AG04450 (cell line): ENCODE measurements at regions not wholly inside any gene's neighbourhood (a gene's known extent, or its start where the extent isn't known, plus 50 kb on each side); places are given as distances from the start of the nearest gene placed in this dataset.

ENCODE experiments used
- CTCF ChIA-PET: fragments of 300-600, 350-600 bp; formaldehyde crosslinking; extraction: SDS; loops from one replicate; lab custom pipeline; 2022; ENCODE audit warnings: antibody characterized with exemption, inconsistent platforms; lab: Charles Lee
- POLR2A ChIA-PET: fragments of 350-600 bp; formaldehyde crosslinking; extraction: SDS; loops from one replicate; lab custom pipeline; 2021; ENCODE audit warnings: antibody characterized with exemption, inconsistent platforms; lab: Yijun Ruan, JAX
- DNase-seq: peaks from one replicate; pipeline ENCODE4 v3.0.0-alpha.2; 2011; ENCODE audit warnings: low read depth, low spot score
- H3K27ac ChIP-seq: one replicate; pipeline ENCODE4 v1.5.1; 2012; ENCODE audit warnings: low read depth, low read length, control low read depth
- H3K27me3 ChIP-seq: one replicate; pipeline ENCODE4 v1.6.0; 2012; ENCODE audit warnings: low read length; ENCODE audit not compliant: control insufficient read depth, insufficient read depth
- H3K4me3 ChIP-seq: 2 replicates; pipeline ENCODE4 v1.5.1; 2011; ENCODE audit warnings: mild to moderate bottlenecking, low read depth, low read length, control low read depth
- H3K9me3 ChIP-seq: 2 replicates; pipeline ENCODE4 v1.5.1; 2012; ENCODE audit warnings: low read length; ENCODE audit not compliant: control insufficient read depth, insufficient read depth
- CTCF ChIP-seq: IDR thresholded peaks from 2 replicates; pipeline ENCODE4 v1.5.1; 2011; ENCODE audit warnings: low read depth, low read length, control low read depth, inconsistent platforms

- POLR2A ChIA-PET, result interaction anchor here (0.6 to 2.5 kb wide), 12 partner anchors 9 to 161 kb away, joined by 3 to 10 read pairs (median 4); no protein-coding TSS in a partner anchor
- H3K27me3 ChIP-seq, result no peaks in the 10 kb centered on the region
- no peaks in the 10 kb centered on the region for H3K9me3 ChIP-seq
- peak overlapping the region; percentile 81 for H3K27ac ChIP-seq
- no peak for DNase-seq
- H3K4me3 ChIP-seq, result no peak overlapping the region
- CTCF ChIA-PET, result interaction anchor here (0.6 to 1.7 kb wide), 5 partner anchors 31 to 247 kb away, joined by 3 to 6 read pairs (median 4); no protein-coding TSS in a partner anchor
- no peak for TF ChIP-seq CTCF
Measured at GRCh38 chr2:237254369-237254861, 159.5 kb downstream of the COL6A3 start.

GRCh38 chr2:237254911-237255578, 158.9 kb downstream of the COL6A3 start:
- H3K9me3 ChIP-seq, result no peaks in the 10 kb centered on the region
- H3K4me3 ChIP-seq, result no peak overlapping the region
- POLR2A ChIA-PET, result interaction anchor here (0.6 to 3.6 kb wide), 11 partner anchors 10 to 97 kb away, joined by 3 to 21 read pairs (median 4); no protein-coding TSS in a partner anchor
- CTCF ChIA-PET, result interaction anchor here (0.9 to 1.7 kb wide), 4 partner anchors 31 to 220 kb away, joined by 3 to 6 read pairs (median 4); no protein-coding TSS in a partner anchor
- TF ChIP-seq CTCF, result no peak
- DNase-seq, result no peak
- no peaks in the 10 kb centered on the region for H3K27me3 ChIP-seq
- peak overlapping the region; percentile 98 for H3K27ac ChIP-seq

DNA sequence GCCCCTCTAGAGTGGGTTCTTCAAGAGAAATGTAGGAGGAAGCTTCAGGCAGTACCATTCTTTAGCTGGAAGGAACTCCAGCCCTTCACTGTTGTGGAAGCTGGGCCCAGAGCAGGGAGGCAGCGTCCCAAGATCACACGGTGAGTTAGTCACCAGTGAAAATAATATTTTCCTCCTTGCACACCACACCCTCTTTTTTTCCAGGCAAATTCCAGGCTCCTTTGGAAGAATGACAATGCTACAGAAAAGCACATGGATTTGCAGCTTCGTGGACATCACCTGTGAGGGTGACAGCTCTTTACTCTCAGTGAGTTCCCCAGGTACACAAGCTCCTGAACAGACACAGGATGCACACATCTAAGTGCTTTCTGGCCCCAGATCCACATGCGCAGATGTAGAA, 157.1 kb downstream of the COL6A3 start:
- Histone ChIP-seq H3K9me3 (no peaks in the 10 kb centered on the region), H3K27ac (peak overlapping the region; percentile 98), H3K4me3 (no peak overlapping the region), H3K27me3 (no peaks in the 10 kb centered on the region)
- CTCF ChIA-PET, result interaction anchor here (1.2 to 1.6 kb wide), 4 partner anchors 58 to 92 kb away, joined by 3 to 7 read pairs (median 4); no protein-coding TSS in a partner anchor
- no peak for TF ChIP-seq CTCF
- POLR2A ChIA-PET, result interaction anchor here (0.7 to 3.7 kb wide), 13 partner anchors 12 to 153 kb away, joined by 3 to 21 read pairs (median 6); no protein-coding TSS in a partner anchor
- DNase-seq, result no peak

DNA sequence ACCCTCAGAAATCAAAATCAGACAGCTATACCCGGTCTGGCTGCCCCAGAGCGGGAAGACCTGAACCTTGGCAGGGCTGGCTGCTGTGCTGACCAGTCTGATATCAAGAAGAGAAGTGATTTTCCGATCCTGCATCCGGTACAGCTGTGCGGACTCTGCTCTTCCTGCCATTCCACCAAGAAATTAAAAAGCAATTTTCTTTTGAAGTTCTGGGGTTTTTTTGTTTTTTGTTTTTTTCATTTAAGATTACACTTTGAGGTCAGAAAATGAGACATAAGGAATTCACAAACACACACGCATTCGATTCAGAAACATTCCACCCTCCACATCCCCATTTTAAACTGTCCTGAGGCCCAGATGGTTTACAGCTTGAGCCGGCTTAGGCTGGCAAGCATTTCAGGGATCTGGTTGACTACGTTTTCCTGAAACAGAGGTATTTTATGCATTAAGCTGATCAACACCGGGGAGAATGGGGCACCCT, 156.5 kb downstream of the COL6A3 start:
- Histone ChIP-seq H3K27ac (peak overlapping the region; percentile 98), H3K9me3 (no peaks in the 10 kb centered on the region), H3K27me3 (no peaks in the 10 kb centered on the region), H3K4me3 (peak overlapping the region; percentile 14)
- no peak for TF ChIP-seq CTCF
- ChIA-PET POLR2A (interaction anchor here (0.8 to 3.7 kb wide), 18 partner anchors 11 to 79 kb away, joined by 3 to 21 read pairs (median 4); no protein-coding TSS in a partner anchor), CTCF (interaction anchor here (0.6 to 2.6 kb wide), 9 partner anchors 10 to 103 kb away, joined by 3 to 12 read pairs (median 7); no protein-coding TSS in a partner anchor)
- no peak for DNase-seq
